ENCODE measurements at regions not wholly inside any gene's neighbourhood (a gene's known extent, or its start where the extent isn't known, plus 50 kb on each side); places are given as distances from the start of the nearest gene placed in this dataset.

GRCh38 chr3:193816656-193817311 lies 223.8 kb downstream of the OPA1 start:
- no peak overlapping the region for H2BK12ac ChIP-seq (ENCODE audit: insufficient read length, low read depth, low read length)
- H3K18ac ChIP-seq (ENCODE audit: insufficient read length, low read depth, low read length), result no peak overlapping the region
- no peak for TF ChIP-seq CTCF (conservative IDR thresholded peaks at IDR 0.05)
- no peak overlapping the region for H4K8ac ChIP-seq (replicated peaks; ENCODE audit: insufficient read length, low read depth, low read length)
- Mint-ChIP-seq H3K9me3 (no peaks in the 10 kb centered on the region; a peak in 1 of 5 replicates), H3K4me3 (peak overlapping the region; percentile 37 to 70), H3K27me3 (ENCODE audit: low read depth) (peaks cover 12% of the 10 kb centered on the region), H3K27ac (peak overlapping the region; percentile 81 to 97 (median 95)), H3K4me1 (peaks cover 77 to 85% of the 10 kb centered on the region in 2 experiments), H3K36me3 (ENCODE audit: insufficient read depth in 1 of 3, low read depth in 3 of 3) (peaks cover 0 to 2% (median 0%) of the 10 kb centered on the region in 3 experiments; a peak in 1 of 7 replicates)
- no peaks in the 10 kb centered on the region for H4K20me1 ChIP-seq (ENCODE audit: control insufficient read depth, insufficient read depth, insufficient read length)
- no peaks in the 10 kb centered on the region for H3K23me2 ChIP-seq (ENCODE audit: insufficient read length, low read depth, low read length, poor library complexity, severe bottlenecking)
- no peak overlapping the region for H2BK120ac ChIP-seq (ENCODE audit: low read depth, low read length, poor library complexity, severe bottlenecking)
- H3K27ac ChIP-seq (ENCODE audit: insufficient read length, low read depth, low read length), result peak overlapping the region; percentile 6
- H3K4me2 ChIP-seq (ENCODE audit: insufficient read depth, insufficient read length, low read length), result peak overlapping the region; percentile 26
- H3K56ac ChIP-seq (ENCODE audit: insufficient read length, low read depth, low read length), result no peak overlapping the region
- peak; percentile 92 for DNase-seq
- no peak overlapping the region for H3K14ac ChIP-seq (ENCODE audit: insufficient read depth, low read length)
- H3K9me3 ChIP-seq (ENCODE audit: control insufficient read depth, low read depth, low read length), result no peaks in the 10 kb centered on the region
- WGBS (ENCODE audit: extremely low coverage, insufficient read length, low lambda C conversion rate), result no CpG with 5 or more reads among the region's 14 CpGs
- H3K79me2 ChIP-seq (ENCODE audit: insufficient read depth, low read length), result no peaks in the 10 kb centered on the region
- no peak overlapping the region for H3K9ac ChIP-seq (ENCODE audit: extremely low read depth, insufficient read length, low read length)
- no peak overlapping the region for H3K4ac ChIP-seq (ENCODE audit: low read depth, low read length)
- no peak overlapping the region for H3T11ph ChIP-seq (ENCODE audit: low read length)
- no peaks in the 10 kb centered on the region for H3K79me1 ChIP-seq (ENCODE audit: insufficient read depth, low read depth, low read length, poor library complexity, severe bottlenecking)
- no peak overlapping the region for H3K23ac ChIP-seq (ENCODE audit: insufficient read length, low read depth, low read length)
- no peak overlapping the region for H2BK15ac ChIP-seq (ENCODE audit: low read depth, low read length)
- no peaks in the 10 kb centered on the region for H3K27me3 ChIP-seq (ENCODE audit: insufficient read depth, low read length)
- no peak overlapping the region for H2BK20ac ChIP-seq (ENCODE audit: low read depth, low read length, poor library complexity, severe bottlenecking)
- no peak overlapping the region for H4K5ac ChIP-seq (ENCODE audit: insufficient read length, low read depth, low read length)
- H2BK5ac ChIP-seq (ENCODE audit: insufficient read length, low read length), result no peak overlapping the region
- no peak overlapping the region for H2AFZ ChIP-seq (ENCODE audit: low read length)
- H2AK5ac ChIP-seq (ENCODE audit: insufficient read length, low read length), result no peak overlapping the region
- peaks cover 47% of the 10 kb centered on the region for H3K4me1 ChIP-seq (ENCODE audit: insufficient read depth, low read length)
- no peak overlapping the region for H4K91ac ChIP-seq (ENCODE audit: insufficient read length, low read depth, low read length)

Measured in H9 (cell line).